ENCODE measurements at regions not wholly inside any gene's neighbourhood (a gene's known extent, or its start where the extent isn't known, plus 50 kb on each side); places are given as distances from the start of the nearest gene placed in this dataset.

DNA sequence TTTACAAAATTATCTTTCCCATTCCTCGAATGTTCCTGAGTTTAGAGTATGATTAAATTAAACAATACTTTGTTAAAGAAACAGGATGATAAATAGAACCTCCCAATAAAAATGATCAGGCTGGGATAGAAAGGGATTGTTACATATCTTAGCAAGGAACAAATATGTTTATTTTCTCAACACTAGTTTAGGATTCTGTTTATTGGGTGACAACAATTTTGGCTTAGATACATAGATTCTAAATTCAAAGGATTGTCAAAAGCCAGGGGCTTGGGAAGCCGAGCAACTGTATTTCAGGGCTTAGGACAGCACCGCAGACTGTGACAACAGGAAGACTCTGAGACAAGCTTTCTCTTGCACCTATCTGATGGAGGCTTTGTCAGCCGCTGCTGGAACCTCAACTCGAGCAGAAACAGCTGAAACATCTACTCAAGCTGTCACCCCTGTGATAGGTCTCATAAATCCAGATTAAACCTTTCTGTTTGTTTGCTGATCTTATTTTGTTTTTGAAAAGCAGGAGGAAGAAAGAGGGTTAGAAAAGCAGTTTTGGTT, 562.8 kb upstream of the ZFHX3 start:
- TF ChIP-seq, protein P1, sequence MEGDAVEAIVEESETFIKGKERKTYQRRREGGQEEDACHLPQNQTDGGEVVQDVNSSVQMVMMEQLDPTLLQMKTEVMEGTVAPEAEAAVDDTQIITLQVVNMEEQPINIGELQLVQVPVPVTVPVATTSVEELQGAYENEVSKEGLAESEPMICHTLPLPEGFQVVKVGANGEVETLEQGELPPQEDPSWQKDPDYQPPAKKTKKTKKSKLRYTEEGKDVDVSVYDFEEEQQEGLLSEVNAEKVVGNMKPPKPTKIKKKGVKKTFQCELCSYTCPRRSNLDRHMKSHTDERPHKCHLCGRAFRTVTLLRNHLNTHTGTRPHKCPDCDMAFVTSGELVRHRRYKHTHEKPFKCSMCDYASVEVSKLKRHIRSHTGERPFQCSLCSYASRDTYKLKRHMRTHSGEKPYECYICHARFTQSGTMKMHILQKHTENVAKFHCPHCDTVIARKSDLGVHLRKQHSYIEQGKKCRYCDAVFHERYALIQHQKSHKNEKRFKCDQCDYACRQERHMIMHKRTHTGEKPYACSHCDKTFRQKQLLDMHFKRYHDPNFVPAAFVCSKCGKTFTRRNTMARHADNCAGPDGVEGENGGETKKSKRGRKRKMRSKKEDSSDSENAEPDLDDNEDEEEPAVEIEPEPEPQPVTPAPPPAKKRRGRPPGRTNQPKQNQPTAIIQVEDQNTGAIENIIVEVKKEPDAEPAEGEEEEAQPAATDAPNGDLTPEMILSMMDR (conservative IDR thresholded peaks at IDR 0.05): no peak
- TF ChIP-seq ZFX (IDR thresholded peaks at IDR 0.05): no peak

Data from C4-2B (cell line).